ENCODE measurements at regions not wholly inside any gene's neighbourhood (a gene's known extent, or its start where the extent isn't known, plus 50 kb on each side); places are given as distances from the start of the nearest gene placed in this dataset.

DNA sequence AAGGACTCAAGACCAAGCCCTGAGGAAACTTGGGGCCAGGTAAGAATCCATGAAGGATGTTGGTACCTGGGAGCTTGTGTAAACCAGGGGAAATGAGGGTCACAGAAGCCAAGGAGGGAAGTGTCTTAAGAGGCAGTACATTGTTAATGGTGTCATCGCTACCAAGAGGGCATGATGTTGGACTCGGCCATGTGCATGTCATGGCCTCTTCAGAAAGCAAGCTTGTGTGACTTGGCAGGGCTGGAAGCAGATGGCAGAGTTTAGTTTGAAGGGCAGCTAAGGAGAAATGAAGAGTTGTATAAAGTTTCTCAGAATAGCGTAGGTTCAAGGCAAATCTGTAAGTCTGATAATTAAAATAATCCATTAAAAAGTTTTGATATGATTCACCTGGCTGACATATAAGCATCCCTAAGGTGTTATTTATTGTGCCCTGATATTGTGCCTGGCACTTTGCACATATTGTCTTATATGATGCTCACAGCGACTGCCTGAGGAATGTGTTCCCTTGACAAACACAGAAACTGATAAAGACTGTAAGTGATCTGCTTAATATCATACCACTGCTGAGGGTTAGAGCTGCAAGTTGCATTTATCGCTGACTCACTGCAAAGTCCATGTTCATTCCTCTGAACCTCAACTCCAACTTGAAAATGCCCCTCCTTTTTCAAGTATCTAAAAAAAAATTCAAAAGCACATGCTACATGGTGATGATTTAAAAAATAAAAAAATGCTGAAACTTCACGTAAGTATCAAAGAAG, 81.3 kb upstream of the PTPN3 start:
- H3K4me3 ChIP-seq (ENCODE audit: low read depth, low read length) = no peak overlapping the region
- TF ChIP-seq, protein P1, sequence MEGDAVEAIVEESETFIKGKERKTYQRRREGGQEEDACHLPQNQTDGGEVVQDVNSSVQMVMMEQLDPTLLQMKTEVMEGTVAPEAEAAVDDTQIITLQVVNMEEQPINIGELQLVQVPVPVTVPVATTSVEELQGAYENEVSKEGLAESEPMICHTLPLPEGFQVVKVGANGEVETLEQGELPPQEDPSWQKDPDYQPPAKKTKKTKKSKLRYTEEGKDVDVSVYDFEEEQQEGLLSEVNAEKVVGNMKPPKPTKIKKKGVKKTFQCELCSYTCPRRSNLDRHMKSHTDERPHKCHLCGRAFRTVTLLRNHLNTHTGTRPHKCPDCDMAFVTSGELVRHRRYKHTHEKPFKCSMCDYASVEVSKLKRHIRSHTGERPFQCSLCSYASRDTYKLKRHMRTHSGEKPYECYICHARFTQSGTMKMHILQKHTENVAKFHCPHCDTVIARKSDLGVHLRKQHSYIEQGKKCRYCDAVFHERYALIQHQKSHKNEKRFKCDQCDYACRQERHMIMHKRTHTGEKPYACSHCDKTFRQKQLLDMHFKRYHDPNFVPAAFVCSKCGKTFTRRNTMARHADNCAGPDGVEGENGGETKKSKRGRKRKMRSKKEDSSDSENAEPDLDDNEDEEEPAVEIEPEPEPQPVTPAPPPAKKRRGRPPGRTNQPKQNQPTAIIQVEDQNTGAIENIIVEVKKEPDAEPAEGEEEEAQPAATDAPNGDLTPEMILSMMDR (IDR thresholded peaks at IDR 0.05; ENCODE audit: low read depth, low read length) = no peak

DNA sequence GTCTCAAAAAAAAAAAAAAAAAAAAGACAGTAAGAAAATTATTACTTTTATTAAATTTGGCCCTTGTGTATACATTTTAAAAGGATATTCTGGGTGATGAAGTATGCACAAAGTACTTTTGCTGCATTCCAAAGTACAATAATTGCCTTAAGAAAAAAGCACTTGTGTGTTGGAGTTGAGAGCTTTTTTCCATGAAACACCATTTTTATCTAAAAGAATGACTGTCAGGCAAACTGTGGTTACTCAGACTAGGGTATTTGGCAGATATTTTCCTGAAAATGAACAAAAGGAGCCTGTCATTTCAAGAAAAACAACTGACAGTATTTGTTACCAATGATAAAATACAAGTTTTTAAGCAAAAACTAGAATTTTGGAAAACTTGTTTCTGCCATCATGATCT, 84.3 kb upstream of the PTPN3 start:
- TF ChIP-seq, protein P1 (IDR thresholded peaks at IDR 0.05; ENCODE audit: low read depth, low read length) = no peak
- H3K4me3 ChIP-seq (ENCODE audit: low read depth, low read length) = no peak overlapping the region

DNA sequence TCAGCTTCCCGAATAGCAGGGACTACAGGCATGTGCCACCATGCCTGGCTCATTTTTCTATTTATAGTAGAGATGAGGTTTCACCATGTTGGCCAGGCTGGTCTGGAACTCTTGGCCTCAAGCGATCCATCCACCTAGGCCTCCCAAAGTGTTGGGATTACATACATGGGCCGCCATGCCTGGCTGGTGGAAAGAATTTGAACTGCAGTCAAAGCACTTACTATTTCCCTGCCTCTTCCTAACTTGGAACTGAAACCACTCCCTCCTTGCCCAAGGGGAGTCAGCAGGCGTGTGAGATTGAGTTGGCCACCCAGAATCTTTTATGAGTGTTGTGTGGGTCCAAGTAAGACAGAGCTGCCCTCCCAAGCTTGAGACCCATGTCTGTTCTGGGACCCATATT, 86.1 kb upstream of the PTPN3 start:
- TF ChIP-seq, protein P1 (IDR thresholded peaks at IDR 0.05; ENCODE audit: low read depth, low read length) = no peak
- no peak overlapping the region for H3K4me3 ChIP-seq (ENCODE audit: low read depth, low read length)

DNA sequence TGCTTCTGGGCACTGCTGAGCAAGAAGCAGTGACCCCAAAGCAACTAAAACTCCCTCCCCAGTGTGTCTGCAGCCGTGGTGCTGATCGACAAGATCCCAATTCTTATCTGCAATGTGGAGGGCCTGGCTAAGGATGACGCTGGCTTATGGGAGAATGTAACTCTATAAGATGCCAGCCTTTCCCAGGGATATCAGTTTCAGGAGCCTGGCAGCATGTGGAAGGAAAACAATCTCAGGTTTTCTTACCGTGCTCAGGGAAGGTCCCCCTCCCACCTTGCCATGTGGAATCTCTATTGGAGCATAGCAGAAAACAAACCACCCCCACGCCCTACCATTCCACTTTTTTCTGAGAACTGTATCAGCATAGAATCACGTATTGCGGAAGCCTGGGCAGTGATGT, 87.7 kb upstream of the PTPN3 start:
- H3K4me3 ChIP-seq (ENCODE audit: low read depth, low read length) = no peak overlapping the region
- TF ChIP-seq, protein P1 (IDR thresholded peaks at IDR 0.05; ENCODE audit: low read depth, low read length) = no peak

GRCh38 chr9:109586993-109587392, 88.9 kb upstream of the PTPN3 start:
- no peak overlapping the region for H3K4me3 ChIP-seq (ENCODE audit: low read depth, low read length)
- TF ChIP-seq, protein P1 (IDR thresholded peaks at IDR 0.05; ENCODE audit: low read depth, low read length) = no peak

DNA sequence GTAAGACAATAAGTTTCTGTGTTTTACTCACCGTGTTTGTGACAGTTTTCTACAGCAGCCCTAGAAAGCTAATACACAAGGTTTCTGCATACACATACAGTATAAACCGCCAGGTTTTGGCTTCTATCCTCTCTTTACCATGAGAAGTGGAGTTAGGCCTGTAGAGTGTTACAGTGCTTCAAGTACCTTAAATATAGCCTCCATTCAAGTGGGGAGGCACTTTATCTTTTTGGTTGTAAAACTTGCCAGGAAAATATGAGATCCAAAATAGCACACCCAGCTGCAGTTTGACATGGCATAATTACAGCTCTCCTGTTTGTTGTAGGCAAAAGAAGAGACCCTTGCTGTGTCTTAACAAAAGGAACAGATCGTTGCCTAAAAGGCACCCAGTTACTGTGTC, 90.3 kb upstream of the PTPN3 start:
- no peak overlapping the region for H3K4me3 ChIP-seq (ENCODE audit: low read depth, low read length)
- TF ChIP-seq, protein P1 (IDR thresholded peaks at IDR 0.05; ENCODE audit: low read depth, low read length) = no peak

- no peak overlapping the region for H3K4me3 ChIP-seq (ENCODE audit: low read depth, low read length)
- TF ChIP-seq, protein P1 (IDR thresholded peaks at IDR 0.05; ENCODE audit: low read depth, low read length) = no peak
Measured at GRCh38 chr9:109590966-109591365, 92.9 kb upstream of the PTPN3 start.
